ENCODE measurements at regions not wholly inside any gene's neighbourhood (a gene's known extent, or its start where the extent isn't known, plus 50 kb on each side); places are given as distances from the start of the nearest gene placed in this dataset.

GRCh38 chr2:204373942-204374341, 171.3 kb upstream of the PARD3B start:
- TF ChIP-seq CTCF (IDR thresholded peaks at IDR 0.05; ENCODE audit: low read length) (no peak), EZH2 (IDR thresholded peaks at IDR 0.05; ENCODE audit: borderline replicate concordance, low read length) (no peak)
